Kidney capillary endothelial cell (primary cell): ENCODE measurements at regions not wholly inside any gene's neighbourhood (a gene's known extent, or its start where the extent isn't known, plus 50 kb on each side); places are given as distances from the start of the nearest gene placed in this dataset.
"Not testable (repeated sequence)": the region's sequence is repeated elsewhere in the genome, so short reads cannot be mapped to it uniquely, and the experiment has no call there.

Experiments
- DNase-seq: peaks from one replicate; pipeline ENCODE4 v3.0.0-alpha.2; 2018; ENCODE audit warnings: low spot score

GRCh38 chr6:21710216-21710615 is 116.7 kb downstream of the SOX4 start:
- no peak for DNase-seq

DNA sequence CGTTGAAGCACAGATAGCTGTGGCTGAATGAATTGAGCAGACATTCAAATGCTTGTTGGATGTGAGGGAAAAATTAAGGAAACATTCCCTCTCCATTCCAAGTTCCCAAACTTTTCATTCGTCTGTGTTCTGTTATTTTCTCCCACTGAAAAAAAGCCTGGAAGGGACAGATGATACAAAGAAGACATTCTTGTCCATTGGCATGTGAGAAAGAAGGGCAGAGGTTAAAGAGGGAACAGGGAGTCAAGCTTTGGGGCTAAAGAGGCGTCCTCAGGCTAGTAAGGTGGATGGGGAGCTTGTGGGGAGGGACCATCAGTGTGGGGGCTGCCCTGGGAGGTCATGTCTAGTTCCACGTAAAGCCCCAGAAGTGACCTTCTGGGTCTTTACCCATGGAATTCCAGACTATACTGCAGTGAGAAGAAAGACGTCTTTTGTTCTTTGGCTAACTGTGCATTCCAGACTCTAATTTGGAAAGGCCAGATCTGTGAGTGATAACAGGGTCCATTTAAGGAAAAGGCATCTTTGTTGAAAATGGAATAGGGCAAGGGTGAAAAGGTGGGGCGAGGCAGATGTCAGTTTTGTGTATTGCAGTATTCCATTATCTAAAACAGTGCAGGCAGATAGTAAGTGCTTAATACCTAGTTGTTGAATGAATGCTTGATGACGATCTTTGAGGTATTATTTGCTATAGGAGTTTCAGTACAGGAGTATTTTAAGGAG is 117.5 kb downstream of the SOX4 start:
- no peak for DNase-seq

- no peak for DNase-seq
Measured at GRCh38 chr6:21712213-21712612, 118.7 kb downstream of the SOX4 start.

DNA sequence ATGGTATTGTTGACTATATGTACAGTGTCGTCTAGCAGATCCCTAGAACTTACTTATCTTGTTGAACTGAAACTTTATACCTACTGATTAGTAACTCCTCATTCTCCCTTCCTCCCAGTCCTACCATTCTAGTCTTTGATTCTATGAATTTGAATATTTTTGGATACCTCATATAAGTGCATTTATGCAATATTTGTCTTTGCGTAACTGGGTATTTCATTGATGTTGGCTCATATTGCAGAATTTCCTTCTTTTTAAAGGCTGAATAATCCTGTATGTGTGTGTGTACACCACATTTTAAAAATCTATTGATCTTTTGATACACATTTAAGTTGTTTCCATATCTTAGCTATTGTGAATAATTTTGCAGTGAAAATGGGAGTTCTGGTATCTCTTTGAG is 119.9 kb downstream of the SOX4 start:
- DNase-seq, result no peak

DNA sequence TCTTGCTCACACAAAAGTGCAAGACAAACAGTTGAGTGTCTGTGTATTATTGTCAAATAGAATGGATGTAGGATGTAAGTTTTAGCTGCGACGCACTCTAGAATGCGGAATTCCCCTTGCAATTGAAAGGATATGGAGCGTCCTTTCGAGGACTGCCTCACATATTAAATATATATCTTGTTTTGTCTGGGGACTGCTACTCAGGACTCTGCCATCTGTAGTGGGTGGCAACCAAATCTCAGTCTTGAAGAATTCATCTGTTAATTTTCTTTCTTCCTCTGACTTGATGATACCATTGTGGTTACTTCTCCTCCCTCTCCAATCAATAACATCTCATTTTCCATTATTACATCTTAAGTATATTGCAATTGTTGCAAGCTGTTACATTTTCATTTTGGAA is 121.6 kb downstream of the SOX4 start:
- DNase-seq, result no peak

- no peak for DNase-seq
Measured at GRCh38 chr6:21722510-21722909, 129.0 kb downstream of the SOX4 start.

DNA sequence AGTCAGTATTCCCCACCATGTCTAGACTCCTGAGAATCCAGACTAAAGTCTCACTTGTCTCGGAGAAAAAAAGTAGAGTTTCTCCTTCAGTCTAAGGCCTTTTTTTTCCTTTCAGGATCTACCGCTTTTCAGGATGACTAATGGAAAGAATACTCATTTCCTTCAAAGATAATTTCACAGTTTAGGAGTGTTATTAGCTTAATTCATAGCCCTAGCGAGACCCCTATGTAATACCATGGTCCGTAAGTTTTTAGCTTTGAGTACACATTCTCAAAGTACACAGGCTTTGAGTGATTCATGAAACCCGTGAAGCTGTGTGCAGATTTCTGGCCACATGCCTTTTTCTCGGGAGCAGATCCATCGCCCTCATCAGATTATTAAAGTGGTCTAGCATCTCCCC is 133.1 kb downstream of the SOX4 start:
- no peak for DNase-seq

- no peak for DNase-seq
Measured at GRCh38 chr6:21728141-21728540, 134.6 kb downstream of the SOX4 start.

DNA sequence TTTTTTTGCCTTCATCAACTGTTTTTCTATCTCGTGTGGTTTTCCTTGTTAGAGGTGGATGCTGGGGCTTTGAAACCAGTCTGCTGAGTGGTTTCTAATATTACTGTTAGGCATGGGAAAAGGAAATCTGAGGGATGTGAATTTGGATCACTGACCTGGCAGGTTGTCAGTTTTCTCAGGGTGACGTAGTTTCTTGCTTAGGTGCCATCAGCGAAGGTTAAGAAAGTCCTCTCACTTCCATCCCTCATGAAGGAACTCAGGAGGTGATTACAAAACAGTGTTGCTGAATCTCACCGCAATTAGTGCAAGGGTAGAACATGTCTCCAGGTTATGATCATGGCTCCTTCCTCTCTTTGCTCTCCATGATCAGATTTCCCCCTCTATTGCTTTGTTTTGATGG is 135.9 kb downstream of the SOX4 start:
- DNase-seq, result no peak

DNA sequence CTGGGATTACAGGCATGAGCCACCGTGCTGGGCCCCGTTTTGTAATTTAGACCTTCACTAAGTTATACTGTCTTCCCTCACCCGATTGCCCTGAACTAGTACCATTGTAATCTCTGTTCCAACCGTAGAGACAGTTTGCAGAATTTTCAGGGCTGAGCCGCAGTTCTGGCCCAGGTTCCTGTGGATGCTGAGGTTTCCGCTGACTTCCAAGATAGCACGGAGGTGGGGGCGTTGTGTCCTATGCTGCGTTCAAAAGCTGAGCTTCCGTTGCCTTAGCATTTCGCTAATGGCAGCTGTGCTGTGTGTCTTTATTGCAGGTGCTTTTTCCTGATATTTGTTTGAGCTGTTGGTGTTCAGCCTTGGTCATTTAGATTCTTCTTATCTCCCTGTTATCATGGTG is 137.0 kb downstream of the SOX4 start:
- DNase-seq, result no peak

DNA sequence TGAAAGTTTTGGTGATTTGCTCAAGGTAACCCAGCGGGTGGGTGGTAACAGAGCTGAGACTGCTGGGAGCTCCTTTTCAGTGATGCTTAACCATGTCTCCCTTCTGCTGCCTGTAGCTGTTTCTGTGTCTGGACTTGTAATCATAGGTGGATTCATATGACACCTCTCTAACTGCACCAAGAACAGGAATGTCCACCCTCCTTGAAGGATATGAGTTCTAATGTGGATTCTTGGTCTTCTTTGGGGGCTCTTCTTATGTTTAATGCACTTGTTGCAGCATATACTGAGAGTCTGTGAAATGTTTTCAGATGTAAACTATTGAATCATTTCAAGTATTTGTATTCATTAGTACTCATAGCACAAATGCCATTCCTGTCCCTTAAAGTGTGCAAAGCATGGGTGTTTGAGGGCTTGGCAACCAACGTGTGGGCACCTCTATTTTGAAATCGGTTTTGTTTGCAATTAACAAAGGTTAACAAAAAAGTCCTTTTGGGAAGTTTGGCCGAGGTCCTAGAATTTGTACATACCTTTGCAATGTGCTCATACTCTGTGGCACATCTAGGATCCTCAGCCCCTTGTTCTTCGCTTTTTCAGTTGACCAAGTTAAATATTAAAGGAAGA is 138.0 kb downstream of the SOX4 start:
- no peak for DNase-seq

- DNase-seq, result not testable (repeated sequence)
Measured at GRCh38 chr6:21732032-21732730, 138.6 kb downstream of the SOX4 start.

DNA sequence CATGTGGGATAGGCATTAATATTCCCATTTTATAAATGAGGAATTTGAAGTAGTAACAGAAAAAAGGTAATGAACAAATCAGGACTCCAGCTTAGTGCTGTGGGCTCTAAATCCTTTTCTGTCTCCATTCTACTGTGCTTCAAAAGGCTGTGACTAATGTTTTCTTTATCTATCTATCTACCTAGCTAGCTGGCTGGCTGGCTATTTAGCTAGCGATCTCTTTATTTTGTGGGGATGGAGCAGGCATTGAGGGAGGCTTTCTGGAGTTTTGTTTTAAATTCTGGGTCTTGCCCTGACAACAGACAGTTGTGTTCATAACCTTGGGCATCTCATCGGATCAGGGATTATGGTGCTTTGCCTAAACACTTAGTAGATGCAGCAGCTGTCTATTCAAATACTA is 139.2 kb downstream of the SOX4 start:
- no peak for DNase-seq

DNA sequence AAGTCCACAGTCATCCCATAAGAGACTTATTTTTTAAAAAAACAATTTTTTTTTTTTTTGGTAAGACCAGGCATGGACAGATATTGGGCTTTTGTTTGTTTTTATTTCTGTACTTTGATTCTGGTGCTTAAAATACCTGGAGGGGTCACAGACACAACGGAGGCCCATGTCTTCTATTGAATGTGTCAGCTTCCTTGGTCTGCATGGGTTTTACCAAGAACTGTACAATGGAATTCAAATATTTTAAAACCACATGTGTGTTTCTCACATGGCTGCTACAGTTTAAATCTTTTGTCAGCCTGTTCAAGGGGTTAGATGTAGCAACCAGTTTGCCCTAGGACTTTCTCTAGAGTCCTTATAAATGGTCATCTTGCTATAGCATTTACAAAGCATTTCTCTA is 139.8 kb downstream of the SOX4 start:
- DNase-seq, result peak; percentile 29

GRCh38 chr6:21734204-21734603 is 140.7 kb downstream of the SOX4 start:
- DNase-seq, result no peak

DNA sequence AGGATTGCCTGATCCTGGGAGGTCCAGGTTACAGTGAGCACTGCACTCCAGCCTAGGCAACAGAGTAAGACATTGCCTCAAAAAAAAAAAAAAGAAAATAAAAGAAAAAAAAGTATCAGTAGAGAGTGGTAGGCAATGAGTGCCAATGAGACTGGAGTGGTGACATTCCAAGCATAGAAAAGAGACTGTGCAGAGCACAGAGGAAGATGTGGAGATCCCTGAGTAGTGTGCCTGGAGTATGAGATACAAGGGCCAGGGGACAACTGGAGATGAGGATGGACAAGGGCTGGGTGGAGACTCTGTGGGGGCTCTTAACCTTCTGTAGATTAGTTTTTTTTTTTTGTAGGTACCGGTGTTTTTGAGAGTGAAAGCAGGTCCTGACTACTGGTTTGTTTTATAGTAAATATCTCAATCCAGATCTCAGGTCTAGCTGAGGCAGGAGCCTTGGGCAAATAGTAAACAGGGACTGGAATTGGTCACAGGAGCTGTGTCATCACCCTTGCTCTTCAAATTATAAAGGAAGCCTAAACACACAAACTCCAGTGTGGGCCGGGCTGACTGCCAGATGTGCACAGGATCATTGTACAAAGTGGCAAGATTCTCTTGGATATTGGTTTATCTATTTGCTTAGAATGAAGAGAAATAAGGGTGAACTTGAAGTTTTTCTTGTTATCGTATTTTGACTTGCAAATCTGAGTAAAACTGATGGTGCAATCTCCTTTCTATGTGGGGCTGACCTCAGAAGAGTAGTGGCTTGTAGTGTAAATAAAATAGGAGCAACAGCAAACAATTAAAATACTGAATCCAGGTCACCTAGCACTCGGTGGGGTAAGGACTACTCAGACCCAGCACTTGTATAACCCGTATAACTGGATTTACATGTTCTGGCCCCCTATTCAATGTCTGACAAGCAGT is 144.9 kb downstream of the SOX4 start:
- DNase-seq, result no peak

DNA sequence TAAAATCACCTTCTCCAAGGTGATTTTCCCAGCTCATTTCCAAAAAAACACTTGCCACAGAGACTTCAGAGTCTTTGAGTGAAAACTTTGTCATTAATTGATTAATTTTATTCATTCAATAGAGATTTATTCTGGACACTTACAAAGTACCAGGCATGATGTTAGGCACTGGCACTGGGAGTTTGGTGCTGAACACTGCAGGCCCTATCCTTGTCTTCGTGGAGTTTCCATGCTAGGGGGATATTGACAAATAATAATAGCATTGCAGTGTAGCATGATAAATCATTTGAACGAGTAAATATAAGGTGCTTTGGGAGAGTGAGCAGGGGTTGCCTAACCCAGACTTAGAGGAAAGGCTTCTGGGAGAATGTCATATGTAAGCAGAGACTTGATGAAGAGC is 145.7 kb downstream of the SOX4 start:
- no peak for DNase-seq

DNA sequence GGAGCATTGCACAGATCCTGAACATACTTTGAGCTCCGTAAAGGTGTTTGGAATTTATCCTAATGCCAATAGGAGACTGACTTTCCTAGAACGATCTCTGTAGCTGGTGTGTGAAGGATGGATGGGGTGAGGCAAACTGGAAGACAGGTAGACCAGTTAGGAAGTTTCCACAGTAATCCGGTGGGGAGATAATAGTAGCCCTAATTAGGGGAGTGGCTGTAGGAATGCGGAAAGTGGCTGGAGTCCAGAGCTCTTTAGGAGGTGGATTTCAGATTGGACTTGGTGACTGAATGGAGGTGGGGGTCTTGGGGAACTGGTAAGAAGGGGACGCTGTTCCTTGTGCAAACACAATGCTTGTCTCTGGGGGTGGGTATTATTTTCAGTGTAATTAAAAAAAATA is 146.3 kb downstream of the SOX4 start:
- DNase-seq, result no peak

GRCh38 chr6:21740376-21741124 is 147.0 kb downstream of the SOX4 start:
- peak; percentile 27 for DNase-seq

DNA sequence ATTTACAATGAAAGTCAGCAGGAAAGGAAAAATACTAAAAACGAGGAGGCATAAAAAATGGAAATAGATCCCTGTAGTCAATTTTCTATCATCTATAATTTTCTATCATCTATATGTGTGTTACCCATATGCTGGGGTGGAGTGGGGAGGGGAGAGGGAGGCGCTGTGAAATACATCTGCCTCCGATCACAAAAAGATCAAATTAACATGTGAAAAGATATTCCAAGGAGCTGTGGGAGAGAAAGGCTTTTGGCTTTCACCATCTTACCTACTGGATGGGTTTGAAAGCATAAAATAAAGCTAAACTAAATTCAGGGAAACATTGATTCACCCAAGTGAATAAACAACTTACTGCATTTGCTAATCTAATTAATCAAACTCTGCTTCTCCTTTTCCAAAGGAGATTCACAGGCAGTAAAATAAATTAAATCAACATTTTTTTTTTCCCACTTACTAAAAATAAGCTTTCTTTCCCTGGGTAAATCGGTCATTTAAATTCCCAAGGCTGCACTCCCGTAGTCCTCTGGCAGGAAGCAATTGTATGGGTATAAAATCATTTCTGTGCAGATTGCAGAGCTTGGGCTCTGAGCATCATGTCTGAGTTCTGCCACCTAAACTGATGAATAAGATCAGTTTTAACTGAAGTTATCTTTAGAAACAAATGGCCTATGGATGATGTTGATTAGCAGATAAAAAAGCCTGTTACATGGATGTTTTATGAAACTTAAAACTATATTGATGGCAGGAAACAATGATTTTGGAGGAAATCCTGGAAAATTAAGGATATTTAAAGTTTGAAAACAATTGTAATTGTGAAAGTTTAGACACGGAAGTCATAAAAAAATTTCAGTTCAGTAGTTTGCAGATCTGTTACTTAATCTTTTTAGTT is 147.9 kb downstream of the SOX4 start:
- DNase-seq, result peak; percentile 50

- peak; percentile 88 for DNase-seq
Measured at GRCh38 chr6:21742238-21742660, 148.7 kb downstream of the SOX4 start.
